Stimulated activated CD8-positive, alpha-beta memory T cell treated with anti-CD3 and anti-CD28 coated beads, Interleukin-7, amount 100 ng/mL, for 24 hours (primary cell): ENCODE measurements at regions not wholly inside any gene's neighbourhood (a gene's known extent, or its start where the extent isn't known, plus 50 kb on each side); places are given as distances from the start of the nearest gene placed in this dataset.

Experiments
- DNase-seq: peaks from one replicate; pipeline ENCODE4 v3.0.0-alpha.2; 2020; ENCODE audit warnings: low read depth

- DNase-seq: no peak
These were observed 545.2 kb upstream of the CDH11 start for GRCh38 chr16:65667011-65667578.

- DNase-seq: no peak
These were observed 544.5 kb upstream of the CDH11 start for GRCh38 chr16:65666132-65666941.

- no peak for DNase-seq
These were observed 543.7 kb upstream of the CDH11 start for GRCh38 chr16:65665586-65665985.

- DNase-seq: no peak
These were observed 541.9 kb upstream of the CDH11 start for GRCh38 chr16:65663774-65664173.

GRCh38 chr16:65662256-65662655 lies 540.4 kb upstream of the CDH11 start:
- no peak for DNase-seq

- no peak for DNase-seq
These were observed 539.7 kb upstream of the CDH11 start for GRCh38 chr16:65661558-65661957.

GRCh38 chr16:65660390-65660789 lies 538.5 kb upstream of the CDH11 start:
- no peak for DNase-seq

- DNase-seq: no peak
These were observed 537.9 kb upstream of the CDH11 start for GRCh38 chr16:65659758-65660157.

GRCh38 chr16:65658787-65659220 lies 536.9 kb upstream of the CDH11 start:
- no peak for DNase-seq

GRCh38 chr16:65658349-65658748 lies 536.5 kb upstream of the CDH11 start:
- DNase-seq: no peak

- no peak for DNase-seq
These were observed 535.7 kb upstream of the CDH11 start for GRCh38 chr16:65657556-65657955.

GRCh38 chr16:65657071-65657494 lies 535.2 kb upstream of the CDH11 start:
- no peak for DNase-seq

GRCh38 chr16:65655802-65656201 lies 533.9 kb upstream of the CDH11 start:
- DNase-seq: no peak

- DNase-seq: no peak
These were observed 526.2 kb upstream of the CDH11 start for GRCh38 chr16:65648101-65648500.

- DNase-seq: no peak
These were observed 523.0 kb upstream of the CDH11 start for GRCh38 chr16:65644821-65645220.

- no peak for DNase-seq
These were observed 520.0 kb upstream of the CDH11 start for GRCh38 chr16:65641762-65642289.

- DNase-seq: no peak
These were observed 519.3 kb upstream of the CDH11 start for GRCh38 chr16:65641049-65641761.

GRCh38 chr16:65634833-65635232 lies 513.0 kb upstream of the CDH11 start:
- no peak for DNase-seq

GRCh38 chr16:65634291-65634690 lies 512.4 kb upstream of the CDH11 start:
- no peak for DNase-seq

- DNase-seq: no peak
These were observed 502.8 kb upstream of the CDH11 start for GRCh38 chr16:65624666-65625065.

GRCh38 chr16:65624229-65624628 lies 502.4 kb upstream of the CDH11 start:
- no peak for DNase-seq

GRCh38 chr16:65622871-65623270 lies 501.0 kb upstream of the CDH11 start:
- no peak for DNase-seq

- no peak for DNase-seq
These were observed 500.3 kb upstream of the CDH11 start for GRCh38 chr16:65622151-65622550.
